K562 (cell line): ENCODE measurements at regions not wholly inside any gene's neighbourhood (a gene's known extent, or its start where the extent isn't known, plus 50 kb on each side); places are given as distances from the start of the nearest gene placed in this dataset.

Experiments
- MCM3 ChIP-seq: fragments of 450-650 bp; IDR thresholded peaks from 2 replicates; pipeline ENCODE4 v1.6.1; 2016
- POLR2B ChIP-seq: fragments of 450-650 bp; IDR thresholded peaks from 2 replicates; pipeline ENCODE4 v1.6.1; 2018; ENCODE audit warnings: low read depth; ENCODE audit not compliant: partially characterized antibody
- RFX1 ChIP-seq: fragments of 450-650 bp; IDR thresholded peaks from 2 replicates; pipeline ENCODE4 v1.6.1; 2016; ENCODE audit warnings: mild to moderate bottlenecking, moderate library complexity
- ZNF778 ChIP-seq: fragments of 450-650 bp; formaldehyde crosslinking; IDR thresholded peaks from 2 replicates; pipeline ENCODE4 v1.4.0; 2020; ENCODE audit warnings: mild to moderate bottlenecking, moderate library complexity
- TF ChIP-seq, protein P1 (sequence below), 2 experiments: fragments of 450-650 bp; formaldehyde crosslinking in 1 of 2; IDR thresholded peaks; 2 replicates each; pipeline versions ENCODE4 v1.4.0 to v1.6.1; 2014 to 2020; ENCODE audit warnings: mild to moderate bottlenecking in 2 of 2, borderline replicate concordance in 1 of 2, low read depth in 1 of 2
- TF ChIP-seq, protein P2 (sequence below): IDR thresholded peaks from 2 replicates; pipeline ENCODE4 v1.6.1; 2016; ENCODE audit warnings: missing genetic modification characterization, missing compliant biosample characterization

DNA sequence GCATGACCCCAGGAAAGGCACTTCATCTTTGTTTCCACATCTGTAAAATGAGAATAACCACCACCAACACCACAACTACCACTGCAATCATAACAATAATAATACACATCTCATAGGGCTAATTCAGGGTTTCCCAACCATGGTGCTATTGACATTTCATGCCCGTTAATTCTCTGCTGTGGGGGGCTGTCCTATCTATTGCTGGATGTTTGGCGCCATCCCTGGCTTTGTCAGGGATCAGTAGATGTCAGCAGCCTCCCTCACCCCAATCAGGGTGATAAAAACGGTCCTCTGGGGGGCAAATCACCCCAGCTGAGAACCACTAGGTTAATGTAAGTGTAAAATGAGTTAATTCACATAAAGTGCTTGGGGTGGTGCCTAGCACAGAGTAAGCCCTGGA, 145.8 kb downstream of the EMX2 start (continued):
- TF ChIP-seq, protein P1, sequence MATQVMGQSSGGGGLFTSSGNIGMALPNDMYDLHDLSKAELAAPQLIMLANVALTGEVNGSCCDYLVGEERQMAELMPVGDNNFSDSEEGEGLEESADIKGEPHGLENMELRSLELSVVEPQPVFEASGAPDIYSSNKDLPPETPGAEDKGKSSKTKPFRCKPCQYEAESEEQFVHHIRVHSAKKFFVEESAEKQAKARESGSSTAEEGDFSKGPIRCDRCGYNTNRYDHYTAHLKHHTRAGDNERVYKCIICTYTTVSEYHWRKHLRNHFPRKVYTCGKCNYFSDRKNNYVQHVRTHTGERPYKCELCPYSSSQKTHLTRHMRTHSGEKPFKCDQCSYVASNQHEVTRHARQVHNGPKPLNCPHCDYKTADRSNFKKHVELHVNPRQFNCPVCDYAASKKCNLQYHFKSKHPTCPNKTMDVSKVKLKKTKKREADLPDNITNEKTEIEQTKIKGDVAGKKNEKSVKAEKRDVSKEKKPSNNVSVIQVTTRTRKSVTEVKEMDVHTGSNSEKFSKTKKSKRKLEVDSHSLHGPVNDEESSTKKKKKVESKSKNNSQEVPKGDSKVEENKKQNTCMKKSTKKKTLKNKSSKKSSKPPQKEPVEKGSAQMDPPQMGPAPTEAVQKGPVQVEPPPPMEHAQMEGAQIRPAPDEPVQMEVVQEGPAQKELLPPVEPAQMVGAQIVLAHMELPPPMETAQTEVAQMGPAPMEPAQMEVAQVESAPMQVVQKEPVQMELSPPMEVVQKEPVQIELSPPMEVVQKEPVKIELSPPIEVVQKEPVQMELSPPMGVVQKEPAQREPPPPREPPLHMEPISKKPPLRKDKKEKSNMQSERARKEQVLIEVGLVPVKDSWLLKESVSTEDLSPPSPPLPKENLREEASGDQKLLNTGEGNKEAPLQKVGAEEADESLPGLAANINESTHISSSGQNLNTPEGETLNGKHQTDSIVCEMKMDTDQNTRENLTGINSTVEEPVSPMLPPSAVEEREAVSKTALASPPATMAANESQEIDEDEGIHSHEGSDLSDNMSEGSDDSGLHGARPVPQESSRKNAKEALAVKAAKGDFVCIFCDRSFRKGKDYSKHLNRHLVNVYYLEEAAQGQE (IDR thresholded peaks at IDR 0.05; ENCODE audit: borderline replicate concordance): no peak
- TF ChIP-seq, protein P1 (CRISPR knock-in tag; IDR thresholded peaks at IDR 0.05; ENCODE audit: low read depth): no peak
- TF ChIP-seq RFX1 (no peak), MCM3 (no peak), ZNF778 (CRISPR knock-in tag) (no peak), POLR2B (no peak)
- TF ChIP-seq, protein P2, sequence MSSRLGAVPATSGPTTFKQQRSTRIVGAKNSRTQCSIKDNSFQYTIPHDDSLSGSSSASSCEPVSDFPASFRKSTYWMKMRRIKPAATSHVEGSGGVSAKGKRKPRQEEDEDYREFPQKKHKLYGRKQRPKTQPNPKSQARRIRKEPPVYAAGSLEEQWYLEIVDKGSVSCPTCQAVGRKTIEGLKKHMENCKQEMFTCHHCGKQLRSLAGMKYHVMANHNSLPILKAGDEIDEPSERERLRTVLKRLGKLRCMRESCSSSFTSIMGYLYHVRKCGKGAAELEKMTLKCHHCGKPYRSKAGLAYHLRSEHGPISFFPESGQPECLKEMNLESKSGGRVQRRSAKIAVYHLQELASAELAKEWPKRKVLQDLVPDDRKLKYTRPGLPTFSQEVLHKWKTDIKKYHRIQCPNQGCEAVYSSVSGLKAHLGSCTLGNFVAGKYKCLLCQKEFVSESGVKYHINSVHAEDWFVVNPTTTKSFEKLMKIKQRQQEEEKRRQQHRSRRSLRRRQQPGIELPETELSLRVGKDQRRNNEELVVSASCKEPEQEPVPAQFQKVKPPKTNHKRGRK (tag): no peak
